HTR-8/SVneo (cell line): ENCODE measurements at regions not wholly inside any gene's neighbourhood (a gene's known extent, or its start where the extent isn't known, plus 50 kb on each side); places are given as distances from the start of the nearest gene placed in this dataset.

Experiments
- DNase-seq: peaks from one replicate; pipeline ENCODE4 v3.0.0; 2011; ENCODE audit warnings: low spot score, mixed read lengths; ENCODE audit not compliant: insufficient read length
- FAIRE-seq: peaks from 2 replicates; lab custom pipeline; 2011; peaks lifted over from hg19 to GRCh38; lab: Jason Lieb, UNC

DNA sequence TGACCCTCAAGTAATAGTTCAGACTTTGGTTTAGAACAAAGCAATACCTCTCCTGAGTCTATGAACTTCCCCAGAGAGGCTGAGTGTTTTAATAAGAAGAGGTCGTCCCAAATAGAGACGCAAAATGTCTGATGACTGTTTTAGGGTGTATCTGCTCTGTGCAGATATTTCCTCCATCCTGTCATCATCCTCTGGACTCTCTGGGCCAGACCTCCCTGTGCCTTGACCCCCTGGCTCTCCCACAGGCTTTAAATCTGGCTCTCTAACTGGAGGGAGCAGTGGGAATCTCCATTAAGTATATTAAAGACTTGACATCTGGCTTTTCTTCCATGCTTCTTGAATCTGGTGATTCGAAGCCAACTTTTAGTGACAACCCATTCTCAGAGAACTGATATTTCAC is 633.3 kb downstream of the INHBA start:
- no peak for DNase-seq
- FAIRE-seq: no peak

DNA sequence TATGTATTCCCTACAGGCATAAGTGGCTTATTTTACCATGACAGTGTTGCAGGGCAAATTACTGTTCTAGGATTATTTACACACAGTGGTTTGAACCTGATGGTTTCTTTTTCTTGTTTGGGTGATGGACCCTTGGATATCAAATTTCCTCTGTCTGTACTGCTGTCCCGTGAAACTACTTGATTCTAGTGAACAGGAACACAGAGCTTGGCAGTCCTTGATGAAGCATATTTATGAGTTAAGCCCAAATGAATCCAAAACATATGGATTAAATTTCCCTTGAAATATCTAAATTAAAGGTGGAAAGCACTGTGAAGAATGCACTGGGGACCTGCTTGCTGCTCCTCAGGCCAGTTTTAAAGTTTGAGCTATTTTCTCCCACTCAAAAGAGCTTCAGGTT is 635.3 kb downstream of the INHBA start:
- DNase-seq (no peak), FAIRE-seq (no peak)

DNA sequence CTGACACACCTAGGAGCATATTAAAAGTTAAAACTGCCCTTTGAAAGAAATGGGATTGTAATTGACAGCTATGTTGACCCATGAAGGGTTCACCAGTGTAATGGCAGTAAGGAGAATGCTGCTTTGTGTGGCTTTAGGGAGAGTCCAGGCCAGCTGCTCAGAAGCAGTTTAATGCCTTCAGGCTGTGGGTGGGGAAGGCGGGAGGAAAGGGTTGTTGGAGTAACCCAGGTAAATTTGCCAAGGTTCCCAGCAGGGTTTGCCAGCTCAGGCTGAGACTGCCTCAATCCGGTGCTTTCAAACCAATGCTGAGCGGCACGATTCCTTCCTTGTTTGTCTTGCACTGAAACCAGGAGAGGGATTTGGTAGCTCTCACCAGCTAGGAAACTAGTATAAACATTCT is 637.2 kb downstream of the INHBA start:
- no peak for FAIRE-seq
- no peak for DNase-seq

DNA sequence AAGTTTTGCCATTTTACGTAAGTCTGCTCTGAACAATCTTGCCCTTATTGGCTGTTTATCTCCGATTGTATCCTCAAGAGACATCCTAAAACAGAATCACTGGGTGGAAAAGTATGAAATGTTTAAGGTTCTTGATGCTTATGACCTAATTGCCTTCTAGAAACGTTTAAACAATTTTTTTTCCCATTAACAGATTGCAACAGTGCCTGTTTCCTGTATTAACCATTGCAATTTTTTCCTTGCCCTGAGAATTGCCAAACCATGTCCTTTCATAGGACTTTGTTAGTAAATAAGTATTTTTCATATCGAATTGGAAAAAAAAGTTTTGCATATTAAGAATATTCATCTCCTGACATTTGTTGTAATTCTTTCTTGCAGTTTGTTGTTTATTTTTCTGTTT is 639.8 kb downstream of the INHBA start:
- DNase-seq: no peak
- FAIRE-seq: no peak

DNA sequence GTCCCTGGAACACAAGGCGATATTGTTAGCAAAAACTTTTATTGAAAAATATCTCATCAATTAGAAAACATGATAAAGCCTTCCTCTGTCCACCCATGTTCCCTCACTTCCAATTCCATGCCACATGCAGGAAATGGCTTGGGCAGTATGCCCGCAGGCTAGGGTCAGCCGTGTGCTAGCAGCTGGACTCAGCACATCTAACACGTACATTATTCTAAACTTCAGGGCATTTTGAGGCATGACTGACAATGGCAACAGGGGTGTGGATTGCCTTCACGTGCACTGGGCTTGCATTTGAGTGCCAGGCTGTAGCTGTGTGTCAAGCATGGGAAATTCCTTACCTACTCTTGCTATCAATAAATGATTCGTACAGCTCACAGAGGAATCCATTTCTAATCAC is 642.1 kb downstream of the INHBA start:
- peak; percentile 26 for FAIRE-seq
- DNase-seq: no peak

DNA sequence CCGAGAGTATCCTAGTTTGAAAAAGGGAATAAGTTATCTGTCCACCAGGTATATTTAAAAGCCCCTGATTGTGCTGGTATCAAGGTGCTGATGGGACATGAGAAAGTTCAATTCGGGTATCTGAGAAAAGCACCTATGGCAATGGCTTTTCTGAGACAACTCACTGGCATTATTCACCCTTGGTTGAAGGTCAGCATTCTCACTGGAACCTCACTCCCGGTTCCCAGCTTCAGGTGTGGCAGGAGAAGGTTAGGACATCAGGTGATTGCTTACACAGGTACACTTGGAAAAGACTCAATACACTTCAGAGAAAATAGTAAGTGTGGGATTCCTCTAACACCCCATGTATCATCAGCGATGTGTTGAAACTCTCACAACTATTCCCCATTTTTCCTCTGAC is 643.1 kb downstream of the INHBA start:
- FAIRE-seq (no peak), DNase-seq (no peak)

DNA sequence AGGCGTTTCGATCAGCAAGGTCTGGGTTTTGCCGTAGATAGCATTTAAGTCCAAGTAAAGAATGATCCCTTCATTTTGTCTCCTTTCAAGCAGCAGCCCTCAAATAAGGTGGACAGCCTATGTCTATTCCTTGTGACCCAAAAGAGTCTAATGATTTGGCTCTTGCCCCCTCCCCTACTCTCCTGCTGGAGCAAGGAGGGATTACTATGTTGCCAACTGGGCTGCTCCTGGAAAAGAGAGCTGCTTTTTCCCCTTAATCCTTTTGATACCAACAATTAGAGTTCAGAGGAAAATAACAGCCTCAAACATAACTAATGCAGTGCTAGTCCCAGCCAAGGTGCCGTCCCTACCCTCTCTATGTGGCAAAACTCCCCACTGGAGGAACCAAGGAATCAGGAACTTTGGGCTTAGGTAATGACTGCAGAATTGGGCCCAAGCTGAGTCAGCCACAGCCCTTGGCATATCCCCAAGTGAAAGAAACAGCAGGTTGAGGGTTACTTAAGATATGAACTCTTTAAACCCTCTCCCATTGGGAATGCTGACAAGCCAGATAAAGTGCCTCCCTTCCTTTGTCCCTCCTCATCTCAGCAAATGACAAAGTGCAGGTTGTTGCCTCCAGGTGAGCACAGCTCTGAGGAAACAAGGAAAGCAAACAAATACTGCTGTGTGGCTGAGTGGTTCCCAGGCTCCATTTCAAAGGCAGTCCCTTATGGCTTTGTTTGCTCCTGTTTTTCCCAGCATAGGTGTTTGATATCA is 643.7 kb downstream of the INHBA start:
- DNase-seq (no peak), FAIRE-seq (no peak)

DNA sequence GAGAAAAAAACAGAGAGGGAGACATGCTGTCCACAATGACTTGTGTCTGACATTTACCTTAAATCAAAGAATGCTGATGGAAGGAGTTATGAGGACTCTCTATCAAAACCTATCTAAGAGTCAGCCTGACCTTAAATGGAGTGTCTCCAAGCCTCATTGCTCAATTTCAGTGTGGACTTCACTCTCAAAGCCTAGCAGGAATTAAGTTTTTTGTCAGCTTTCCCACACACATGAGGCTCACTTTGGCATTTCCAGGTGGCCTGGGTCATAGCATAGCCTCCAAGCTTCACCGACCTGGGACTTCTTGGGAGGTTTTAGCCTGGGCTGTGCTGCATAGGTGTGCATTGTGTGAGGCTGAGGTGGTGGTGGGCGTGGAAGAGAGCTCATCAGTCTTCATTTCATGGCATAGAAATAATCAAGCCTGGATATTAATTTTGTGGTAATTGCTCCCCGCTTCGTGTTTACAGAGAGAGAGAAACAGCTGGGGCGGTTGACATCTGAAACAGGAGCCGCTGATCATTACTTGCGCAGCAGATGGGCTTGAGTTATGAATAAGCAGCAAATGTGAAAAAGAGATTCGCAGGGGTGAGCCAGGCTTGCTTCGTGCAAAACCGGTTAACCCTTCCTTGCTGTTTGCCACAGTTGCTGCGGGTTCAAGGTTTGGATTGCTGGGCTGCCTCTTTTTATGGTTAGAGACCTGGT is 647.8 kb downstream of the INHBA start:
- DNase-seq (no peak), FAIRE-seq (no peak)

DNA sequence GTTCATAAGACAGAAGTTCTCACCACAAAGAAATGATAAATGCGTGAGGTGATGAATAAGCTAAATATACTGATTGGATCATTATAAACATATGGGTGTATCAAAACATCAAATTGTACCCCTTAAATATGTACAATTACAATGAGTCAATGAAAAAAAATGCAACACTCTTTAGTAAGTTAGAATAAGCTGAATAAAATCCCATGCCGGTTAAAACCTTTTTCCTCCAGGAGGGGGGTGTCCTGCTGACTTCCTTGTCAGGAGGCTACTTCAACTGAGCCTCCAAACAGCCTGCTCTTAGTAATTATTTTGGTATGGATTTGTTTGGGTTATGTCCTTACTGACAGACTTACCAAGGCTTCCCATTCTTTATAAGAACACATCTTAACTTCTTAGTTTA is 649.1 kb downstream of the INHBA start:
- DNase-seq (no peak), FAIRE-seq (no peak)

DNA sequence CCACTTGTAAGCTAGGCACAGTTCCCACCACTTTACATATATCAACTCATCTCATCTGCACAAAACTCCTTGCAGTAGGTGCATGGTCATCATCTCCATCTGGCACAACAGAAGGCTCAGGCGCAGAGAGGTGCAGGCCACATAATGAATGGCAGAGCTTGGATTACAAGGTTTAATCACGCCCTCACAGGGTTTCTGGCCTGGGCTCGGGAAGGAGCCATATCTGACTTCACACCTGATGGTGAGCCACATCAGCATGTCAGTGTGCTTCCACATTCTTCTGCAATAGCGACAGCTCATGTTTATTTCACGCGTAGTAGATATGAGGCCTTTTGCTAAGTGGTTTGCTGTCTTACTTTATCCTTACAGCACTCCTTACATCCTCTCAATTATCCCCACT is 650.2 kb downstream of the INHBA start:
- DNase-seq: no peak
- no peak for FAIRE-seq

DNA sequence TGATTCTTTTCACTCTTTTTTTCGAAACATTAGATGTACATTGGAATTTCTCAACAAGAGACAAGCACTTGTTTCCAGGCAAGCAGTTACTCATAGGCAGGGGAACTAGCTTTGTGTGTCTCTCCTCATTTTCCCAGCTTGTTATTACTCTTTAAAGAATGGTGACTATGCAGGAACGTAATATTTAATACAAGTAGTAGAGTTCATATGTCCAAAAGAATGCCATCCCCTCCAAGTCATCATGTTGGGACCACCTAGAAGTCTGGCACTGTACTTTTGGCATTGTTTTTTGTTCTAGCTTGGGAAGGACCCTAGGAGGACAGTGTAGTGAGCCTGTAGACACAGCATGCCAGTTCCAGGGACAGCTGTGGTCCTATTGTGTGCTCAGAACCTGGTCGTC is 650.7 kb downstream of the INHBA start:
- no peak for FAIRE-seq

DNA sequence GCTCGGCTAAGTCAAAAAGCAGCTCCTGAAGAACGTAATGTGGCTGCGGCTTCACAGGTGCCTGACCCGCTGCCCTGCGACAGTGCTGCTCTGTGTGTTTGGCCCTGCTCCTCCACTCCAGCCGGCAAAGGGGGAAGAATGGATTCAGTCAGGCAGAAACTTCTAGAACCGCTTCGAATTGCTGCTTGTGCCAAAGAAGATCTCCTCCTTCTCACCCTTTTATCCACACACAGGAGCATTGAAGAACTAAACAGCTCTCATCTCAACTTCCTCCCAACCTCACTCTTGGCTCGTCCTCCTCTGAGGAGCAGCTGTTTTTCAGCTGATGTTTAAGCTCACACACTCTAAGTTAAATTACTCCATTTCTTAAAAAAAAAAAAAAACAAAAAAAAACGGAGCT is 651.4 kb downstream of the INHBA start:
- FAIRE-seq (no peak), DNase-seq (no peak)

More for the DNA sequence above, 650.7 kb downstream of the INHBA start:
- DNase-seq: no peak

DNA sequence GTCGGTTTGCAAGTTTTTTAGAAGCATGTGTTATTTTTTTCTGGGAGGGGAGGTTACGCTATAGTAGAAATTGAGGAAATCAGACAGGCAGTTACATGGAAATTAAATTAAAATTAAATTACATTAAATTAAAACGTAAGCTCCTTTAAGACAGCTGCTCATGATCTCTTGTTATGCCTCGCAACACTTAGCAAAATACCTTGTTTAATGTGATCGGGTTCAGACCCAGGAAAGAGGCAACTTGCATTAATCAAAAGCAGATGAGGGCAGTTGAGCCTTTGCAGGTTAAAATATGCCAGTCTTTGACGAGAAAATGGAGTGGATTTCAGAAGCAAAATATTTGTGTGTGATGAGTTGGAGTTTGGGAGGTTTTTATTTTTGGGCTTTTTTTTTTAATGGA is 651.8 kb downstream of the INHBA start:
- no peak for DNase-seq
- FAIRE-seq: no peak

DNA sequence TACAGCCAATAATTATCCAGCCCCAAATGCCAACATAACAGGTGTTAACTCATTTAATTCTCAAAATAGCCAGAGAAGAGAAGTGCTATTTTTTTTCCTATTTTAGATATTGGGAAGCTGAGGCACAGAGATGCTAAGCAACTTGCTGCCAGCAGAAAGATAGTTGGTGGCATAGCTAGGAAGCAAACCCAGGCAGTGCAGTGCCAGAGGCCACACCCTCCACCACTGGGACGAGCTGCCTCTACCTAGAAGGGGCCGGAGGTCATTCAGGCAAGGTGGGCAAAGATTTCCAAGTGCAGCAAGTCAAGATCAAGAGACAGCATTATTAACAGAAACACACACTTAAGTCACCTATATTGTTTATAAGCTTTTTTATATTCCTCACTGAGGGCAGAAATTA is 654.1 kb downstream of the INHBA start:
- DNase-seq: no peak
- FAIRE-seq: no peak

DNA sequence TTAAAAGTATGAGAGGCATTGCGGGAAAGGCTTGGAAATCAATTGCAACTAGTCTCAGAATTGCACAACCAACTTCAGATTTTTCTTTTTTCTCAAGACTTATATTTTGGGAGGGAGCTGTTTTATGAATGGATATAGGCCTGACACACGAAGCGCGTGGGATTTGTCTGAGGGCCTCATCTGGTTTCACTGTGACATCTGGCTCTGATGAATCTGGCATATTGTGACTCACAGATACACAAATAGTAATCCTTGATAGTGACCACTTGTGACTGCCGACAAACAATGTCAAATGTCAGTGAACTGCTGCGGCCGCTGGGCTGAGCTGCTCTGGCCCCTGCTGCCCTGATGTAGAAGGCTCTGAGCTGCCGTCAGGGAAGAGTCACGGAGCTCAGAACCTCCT is 655.1 kb downstream of the INHBA start:
- FAIRE-seq (no peak), DNase-seq (no peak)

DNA sequence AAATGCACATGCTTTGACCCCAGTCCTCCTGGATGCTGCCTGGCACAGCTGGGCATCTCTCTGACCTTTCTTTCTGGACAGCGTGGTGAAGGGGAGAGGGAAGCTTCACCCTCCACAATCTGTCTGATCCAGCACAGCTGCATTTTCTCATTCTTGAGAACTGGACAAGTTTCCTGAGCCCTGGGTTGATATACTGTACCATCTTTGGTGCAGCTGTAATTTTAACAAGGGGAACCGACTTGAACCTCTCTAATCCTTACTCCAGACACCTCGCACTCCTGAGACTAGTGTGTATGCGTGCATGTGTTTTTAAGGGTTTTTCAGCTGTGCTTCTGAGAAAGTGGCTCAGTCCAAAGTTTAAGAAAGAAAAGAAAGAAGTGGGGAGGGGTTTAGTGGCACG is 655.7 kb downstream of the INHBA start:
- no peak for DNase-seq
- FAIRE-seq: no peak

DNA sequence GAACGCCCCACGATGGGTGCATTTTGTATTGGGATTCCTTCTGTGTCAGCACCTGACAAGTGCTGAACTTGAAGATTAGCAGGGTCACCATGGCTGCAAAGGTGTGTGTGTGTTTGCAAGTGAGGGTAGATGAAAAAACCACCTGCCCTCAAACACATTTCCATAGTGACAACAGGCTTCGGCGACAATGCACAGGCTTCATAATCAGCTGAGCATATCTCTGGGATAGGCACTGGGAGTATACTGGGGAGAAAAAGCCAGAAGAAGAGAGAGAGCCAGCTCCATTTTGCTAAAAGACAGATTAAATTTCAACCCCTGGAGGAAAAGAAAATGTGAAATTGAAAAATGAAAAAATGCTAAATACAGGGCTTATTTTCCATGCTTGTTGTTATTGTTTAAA is 656.1 kb downstream of the INHBA start:
- no peak for DNase-seq

DNA sequence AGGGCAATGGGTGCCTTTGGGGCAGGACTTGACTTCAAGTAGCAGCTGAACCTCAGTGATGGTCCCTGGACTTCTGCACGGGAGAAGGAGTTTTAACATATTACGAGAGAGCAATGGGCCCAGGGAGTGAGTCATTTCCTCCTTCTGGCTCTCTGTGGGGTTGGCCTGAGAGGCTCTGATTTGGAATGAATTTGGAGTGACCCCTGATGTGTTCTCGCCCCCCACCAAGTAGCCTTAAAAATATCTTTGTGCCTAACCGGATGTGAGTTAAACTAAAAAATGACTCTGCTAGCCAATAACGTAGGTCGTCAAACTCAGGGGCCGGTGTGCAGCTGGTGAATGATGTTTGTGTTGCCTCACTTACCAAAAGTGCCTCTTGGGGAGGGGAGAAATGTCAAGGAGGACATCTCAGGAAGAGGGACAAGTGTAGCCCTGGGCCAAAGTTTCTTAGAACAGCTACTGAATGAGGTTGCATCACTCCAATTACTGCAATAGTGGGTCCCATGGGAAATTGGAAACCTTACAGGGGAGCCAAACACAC is 656.6 kb downstream of the INHBA start:
- no peak for DNase-seq

More for the DNA sequence above, 656.1 kb downstream of the INHBA start:
- no peak for FAIRE-seq

DNA sequence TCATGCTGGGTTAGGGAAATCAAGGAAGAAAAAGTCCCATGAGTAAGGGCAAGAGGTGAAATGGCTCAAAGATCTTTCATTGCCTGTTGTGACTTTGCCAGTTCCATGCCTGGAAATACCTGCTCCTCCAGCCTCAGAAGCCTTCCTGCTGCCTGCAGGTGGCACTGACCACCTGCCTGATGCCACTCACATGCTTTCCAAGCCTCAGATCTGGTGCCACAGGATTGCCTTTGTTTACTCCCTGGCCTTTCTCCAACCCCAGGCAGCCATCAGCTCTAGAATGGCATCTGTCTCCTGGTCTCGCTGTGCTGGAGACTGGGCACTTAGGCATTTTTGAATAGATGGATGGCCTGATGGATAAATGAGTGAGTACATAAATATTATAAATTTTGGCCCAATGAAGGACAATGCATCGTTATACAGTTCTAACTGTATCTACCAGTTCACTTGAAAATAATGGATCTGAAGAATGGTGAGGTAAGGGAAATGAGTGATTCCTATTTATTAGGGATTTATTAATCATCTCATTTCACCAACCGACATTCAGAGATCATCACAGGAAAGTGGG is 657.2 kb downstream of the INHBA start:
- FAIRE-seq (peak; percentile 48), DNase-seq (no peak)

More for the DNA sequence above, 656.6 kb downstream of the INHBA start:
- no peak for FAIRE-seq

DNA sequence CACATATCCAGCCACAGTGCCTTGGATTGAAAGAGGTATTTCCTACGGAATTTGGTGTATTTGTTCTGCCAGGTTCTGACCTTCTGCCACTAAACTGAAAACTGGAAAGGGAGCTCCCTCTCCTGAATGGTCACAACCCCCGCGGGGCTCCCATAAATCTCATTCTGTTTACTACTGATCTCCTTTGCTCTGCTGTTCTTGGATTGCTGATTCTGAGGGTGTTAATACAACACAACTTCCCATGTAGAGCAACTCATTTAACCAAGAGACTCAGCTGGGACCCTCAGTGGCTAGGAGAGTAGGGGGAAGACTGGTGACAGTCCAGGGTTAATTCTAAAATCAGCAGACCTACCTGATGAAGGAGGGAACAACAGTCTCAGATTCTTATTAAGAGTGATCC is 662.9 kb downstream of the INHBA start:
- FAIRE-seq (no peak), DNase-seq (no peak)

DNA sequence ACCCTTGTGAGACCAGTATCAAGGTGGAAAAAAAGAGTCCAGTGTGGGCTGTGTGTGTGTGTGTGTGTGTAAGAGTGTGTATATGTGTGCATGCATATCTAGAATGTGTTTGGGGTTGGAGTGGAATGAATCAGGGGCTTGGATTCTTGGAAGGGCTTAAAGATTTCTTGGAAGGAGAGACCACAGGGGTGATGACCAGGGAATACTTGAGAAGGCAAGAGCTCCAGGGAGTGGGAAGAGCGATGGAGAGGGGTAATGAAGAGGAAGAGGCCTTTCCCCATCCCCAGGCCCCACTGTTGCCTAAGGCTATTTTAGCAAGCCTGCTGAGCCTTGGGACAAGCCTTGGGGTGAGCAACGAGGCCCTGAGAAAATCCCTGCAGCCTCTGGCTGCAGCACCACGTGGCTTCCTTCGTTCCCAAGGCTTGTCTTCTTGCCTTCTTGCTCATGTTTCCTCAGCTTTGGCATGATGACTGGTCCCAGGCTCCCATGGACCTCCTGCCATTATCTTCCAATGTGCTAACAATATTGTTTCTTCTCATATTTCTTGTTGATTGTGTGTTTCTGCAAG is 663.4 kb downstream of the INHBA start:
- FAIRE-seq: no peak
- DNase-seq: no peak
